ENCODE measurements at regions not wholly inside any gene's neighbourhood (a gene's known extent, or its start where the extent isn't known, plus 50 kb on each side); places are given as distances from the start of the nearest gene placed in this dataset.

- no peak for DNase-seq (ENCODE audit: low read depth)
- in situ Hi-C loops (cut with HindIII; ENCODE audit: low pct_unique_long_range_greater_than_20kb, low sequenced_read_pairs) = loop anchor here (10.0 kb wide), 1 partner anchor 93 kb away; no protein-coding TSS in a partner anchor
Observed at GRCh38 chr5:148911386-148911785, 85.0 kb downstream of the ADRB2 start.

- no peak for DNase-seq (ENCODE audit: low read depth)
- in situ Hi-C loops (cut with HindIII; ENCODE audit: low pct_unique_long_range_greater_than_20kb, low sequenced_read_pairs) = loop anchor here (10.0 kb wide), 1 partner anchor 93 kb away; no protein-coding TSS in a partner anchor
Observed at GRCh38 chr5:148912146-148912545, 85.7 kb downstream of the ADRB2 start.

- in situ Hi-C loops (cut with HindIII; ENCODE audit: low pct_unique_long_range_greater_than_20kb, low sequenced_read_pairs) = loop anchor here (10.0 kb wide), 1 partner anchor 92 kb away; no protein-coding TSS in a partner anchor
- peak; percentile 88 for DNase-seq (ENCODE audit: low read depth)
Observed at GRCh38 chr5:148912714-148913398, 86.4 kb downstream of the ADRB2 start.

- no peak for DNase-seq (ENCODE audit: low read depth)
- in situ Hi-C loops (cut with HindIII; ENCODE audit: low pct_unique_long_range_greater_than_20kb, low sequenced_read_pairs) = loop anchor here (10.0 kb wide), 1 partner anchor 91 kb away; no protein-coding TSS in a partner anchor
Observed at GRCh38 chr5:148913493-148913892, 87.1 kb downstream of the ADRB2 start.

- peak; percentile 74 for DNase-seq (ENCODE audit: low read depth)
- in situ Hi-C loops (cut with HindIII; ENCODE audit: low pct_unique_long_range_greater_than_20kb, low sequenced_read_pairs) = loop anchor here (10.0 kb wide), 1 partner anchor 91 kb away; no protein-coding TSS in a partner anchor
Observed at GRCh38 chr5:148913985-148914431, 87.6 kb downstream of the ADRB2 start.

GRCh38 chr5:148915224-148915817 is 88.9 kb downstream of the ADRB2 start:
- no peak for DNase-seq (ENCODE audit: low read depth)
- in situ Hi-C loops (cut with HindIII; ENCODE audit: low pct_unique_long_range_greater_than_20kb, low sequenced_read_pairs) = loop anchor here (10.0 kb wide), 1 partner anchor 89 kb away; no protein-coding TSS in a partner anchor

GRCh38 chr5:148920646-148921288 is 94.4 kb downstream of the ADRB2 start:
- in situ Hi-C loops (cut with HindIII; ENCODE audit: low pct_unique_long_range_greater_than_20kb, low sequenced_read_pairs) = no loop called here
- DNase-seq (ENCODE audit: low read depth) = no peak

- DNase-seq (ENCODE audit: low read depth) = no peak
- in situ Hi-C loops (cut with HindIII; ENCODE audit: low pct_unique_long_range_greater_than_20kb, low sequenced_read_pairs) = no loop called here
Observed at GRCh38 chr5:148921350-148921749, 94.9 kb downstream of the ADRB2 start.

GRCh38 chr5:148922606-148923005 is 96.2 kb downstream of the ADRB2 start:
- in situ Hi-C loops (cut with HindIII; ENCODE audit: low pct_unique_long_range_greater_than_20kb, low sequenced_read_pairs) = no loop called here

GRCh38 chr5:148923023-148923422 is 96.6 kb downstream of the ADRB2 start:
- in situ Hi-C loops (cut with HindIII; ENCODE audit: low pct_unique_long_range_greater_than_20kb, low sequenced_read_pairs) = no loop called here
- DNase-seq (ENCODE audit: low read depth) = no peak

More at GRCh38 chr5:148922606-148923005, 96.2 kb downstream of the ADRB2 start:
- DNase-seq (ENCODE audit: low read depth) = no peak

GRCh38 chr5:148924817-148925216 is 98.4 kb downstream of the ADRB2 start:
- in situ Hi-C loops (cut with HindIII; ENCODE audit: low pct_unique_long_range_greater_than_20kb, low sequenced_read_pairs) = no loop called here
- DNase-seq (ENCODE audit: low read depth) = no peak

GRCh38 chr5:148926207-148926606 is 99.8 kb downstream of the ADRB2 start:
- no peak for DNase-seq (ENCODE audit: low read depth)
- in situ Hi-C loops (cut with HindIII; ENCODE audit: low pct_unique_long_range_greater_than_20kb, low sequenced_read_pairs) = no loop called here

GRCh38 chr5:148927307-148927946 is 101.0 kb downstream of the ADRB2 start:
- in situ Hi-C loops (cut with HindIII; ENCODE audit: low pct_unique_long_range_greater_than_20kb, low sequenced_read_pairs) = no loop called here
- DNase-seq (ENCODE audit: low read depth) = no peak

- in situ Hi-C loops (cut with HindIII; ENCODE audit: low pct_unique_long_range_greater_than_20kb, low sequenced_read_pairs) = no loop called here
- DNase-seq (ENCODE audit: low read depth) = no peak
Observed at GRCh38 chr5:148928141-148928540, 101.7 kb downstream of the ADRB2 start.

- in situ Hi-C loops (cut with HindIII; ENCODE audit: low pct_unique_long_range_greater_than_20kb, low sequenced_read_pairs) = no loop called here
- no peak for DNase-seq (ENCODE audit: low read depth)
Observed at GRCh38 chr5:148931453-148932057, 105.1 kb downstream of the ADRB2 start.

- DNase-seq (ENCODE audit: low read depth) = no peak
- in situ Hi-C loops (cut with HindIII; ENCODE audit: low pct_unique_long_range_greater_than_20kb, low sequenced_read_pairs) = no loop called here
Observed at GRCh38 chr5:148932355-148932935, 106.0 kb downstream of the ADRB2 start.

GRCh38 chr5:148933903-148934432 is 107.6 kb downstream of the ADRB2 start:
- in situ Hi-C loops (cut with HindIII; ENCODE audit: low pct_unique_long_range_greater_than_20kb, low sequenced_read_pairs) = no loop called here
- DNase-seq (ENCODE audit: low read depth) = no peak

Data from Caki2 (cell line).